SH-SY5Y (cell line): ENCODE measurements at regions not wholly inside any gene's neighbourhood (a gene's known extent, or its start where the extent isn't known, plus 50 kb on each side); places are given as distances from the start of the nearest gene placed in this dataset.

Source experiments
- GATA2 ChIP-seq: IDR thresholded peaks from 2 replicates; pipeline ENCODE4 v1.6.1; 2011; ENCODE audit warnings: mild to moderate bottlenecking, low read depth, low read length
- GATA3 ChIP-seq: IDR thresholded peaks from 2 replicates; pipeline ENCODE4 v1.6.1; 2011; ENCODE audit warnings: low read depth, mild to moderate bottlenecking, low read length, moderate library complexity

GRCh38 chr1:168811176-168811575 is 82.2 kb upstream of the DPT start:
- TF ChIP-seq GATA3: no peak
- TF ChIP-seq GATA2: no peak

DNA sequence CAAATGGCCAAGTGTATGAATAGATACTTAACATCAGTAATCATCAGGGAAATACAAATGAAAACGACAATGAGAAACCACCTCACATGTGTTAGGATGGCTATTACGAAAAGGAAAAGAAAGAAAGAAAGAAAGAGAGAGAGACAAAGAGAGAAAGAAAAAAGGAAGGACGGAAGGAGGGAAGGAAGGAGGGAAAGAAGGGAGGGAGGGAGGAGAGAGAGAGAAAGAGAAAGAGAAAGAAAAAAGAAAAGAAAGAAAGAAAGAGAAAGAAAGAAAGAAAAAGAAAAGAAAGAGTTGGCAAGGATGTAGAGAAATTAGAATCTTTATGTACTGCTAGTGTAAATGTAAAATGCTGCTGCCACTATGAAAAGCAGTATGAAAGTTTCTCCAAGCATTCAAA is 90.7 kb upstream of the DPT start:
- no peak for TF ChIP-seq GATA2
- TF ChIP-seq GATA3: no peak

DNA sequence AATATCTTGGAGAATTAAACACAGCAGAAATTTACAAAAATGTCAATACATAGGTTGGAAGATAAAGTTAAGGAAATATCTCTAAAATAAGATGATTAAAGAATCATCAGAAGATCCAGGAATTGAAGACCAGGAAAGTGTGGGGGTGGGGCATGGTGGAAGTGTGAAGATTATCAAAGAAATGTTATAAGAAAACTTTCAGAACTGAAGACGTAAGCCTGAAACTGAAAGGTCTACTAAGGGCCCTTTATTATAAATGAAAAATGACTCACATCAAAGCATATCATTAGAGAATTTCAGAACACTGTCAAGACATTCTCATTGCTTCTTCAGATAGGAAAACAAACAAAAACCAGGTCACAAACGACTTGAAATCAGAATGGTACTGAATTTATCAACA is 92.4 kb upstream of the DPT start:
- TF ChIP-seq GATA3: no peak
- TF ChIP-seq GATA2: no peak

- no peak for TF ChIP-seq GATA3
- TF ChIP-seq GATA2: no peak
These were observed 93.9 kb upstream of the DPT start for GRCh38 chr1:168822911-168823310.

DNA sequence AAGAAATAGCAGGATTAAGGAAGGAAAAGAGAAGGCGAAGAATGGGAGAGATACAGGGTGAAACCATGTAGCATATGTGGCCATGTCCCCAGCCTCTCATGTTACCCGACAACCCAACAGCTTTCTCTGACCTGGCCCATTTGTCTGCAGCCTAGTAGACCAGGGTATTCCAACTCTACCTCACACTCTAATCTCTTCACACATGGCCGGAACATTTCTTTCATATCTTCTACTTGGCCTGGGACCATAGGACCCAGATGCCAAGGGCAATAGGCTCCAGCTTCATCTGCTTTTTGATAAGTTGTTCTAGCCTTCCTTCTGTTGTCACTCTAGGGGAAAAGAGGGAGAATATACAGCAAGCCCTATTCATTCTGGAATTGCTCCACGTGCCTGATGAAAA is 95.0 kb upstream of the DPT start:
- no peak for TF ChIP-seq GATA2

DNA sequence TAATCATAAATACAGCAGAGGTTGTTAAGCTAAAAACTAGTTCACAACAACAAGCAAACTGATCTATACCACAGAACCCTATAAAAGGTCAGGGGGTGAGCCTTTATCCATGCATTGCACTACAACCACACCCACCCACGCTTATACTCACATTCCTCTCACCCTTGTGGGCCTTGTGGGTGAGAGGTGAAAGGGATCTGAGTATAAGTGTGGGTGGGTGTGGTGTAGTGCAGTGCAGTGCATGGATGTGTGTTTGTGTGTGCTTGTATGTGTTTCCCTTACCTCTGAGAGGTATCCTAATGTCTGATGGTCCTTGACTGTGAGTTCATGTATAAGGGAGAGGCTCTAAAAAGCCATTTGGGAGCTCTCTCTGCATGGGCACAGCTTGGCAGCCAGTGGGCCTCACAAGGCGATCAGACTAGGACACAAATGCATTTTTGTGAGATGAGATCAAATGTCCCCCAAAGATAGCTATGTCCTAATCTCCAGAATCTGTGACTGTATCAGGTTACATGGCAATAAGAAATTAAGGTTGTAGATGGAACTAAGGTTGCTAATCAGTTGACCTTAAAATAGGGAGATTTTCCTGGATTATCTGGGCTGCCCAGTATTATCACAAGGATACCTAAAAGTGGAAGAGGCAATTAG is 95.5 kb upstream of the DPT start:
- TF ChIP-seq GATA2: no peak
- no peak for TF ChIP-seq GATA3

DNA sequence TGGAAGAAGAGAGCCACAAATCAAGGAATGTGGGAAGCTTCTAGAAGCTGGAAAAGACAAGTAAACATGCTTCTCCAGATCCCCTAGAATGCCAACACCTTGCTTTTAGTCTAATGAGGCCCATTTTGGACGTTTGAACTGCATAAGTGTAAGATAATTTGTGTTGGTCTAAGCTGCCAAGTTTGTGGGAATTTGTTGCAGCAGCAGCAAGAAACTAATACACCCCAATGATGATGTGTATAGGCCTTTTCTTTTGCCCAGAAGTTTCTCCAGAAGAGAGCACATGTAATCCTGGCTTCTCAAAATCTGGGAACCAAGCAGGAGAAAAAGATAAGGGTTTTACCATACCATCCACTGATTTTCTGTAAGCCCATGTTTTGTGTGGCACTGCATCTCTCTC is 96.1 kb upstream of the DPT start:
- no peak for TF ChIP-seq GATA2
- no peak for TF ChIP-seq GATA3

DNA sequence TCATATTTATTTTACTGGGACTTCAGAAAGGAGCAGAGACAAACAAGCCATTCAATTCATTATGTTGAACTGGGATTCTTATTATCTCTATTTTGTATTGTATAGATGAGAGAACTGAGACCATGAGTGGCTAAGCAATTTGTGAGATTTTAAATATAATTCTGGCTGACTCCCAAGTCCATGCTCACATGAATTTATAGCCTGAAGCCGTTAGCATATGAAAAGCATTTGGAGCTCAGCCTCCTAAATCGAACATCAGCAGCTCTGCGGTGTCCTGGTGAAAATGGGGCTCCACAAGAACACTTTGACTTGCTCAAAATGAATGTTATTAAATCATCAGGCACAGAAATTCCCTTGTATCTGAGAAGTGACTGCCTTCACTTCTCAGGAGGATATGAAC is 96.8 kb upstream of the DPT start:
- no peak for TF ChIP-seq GATA3
- TF ChIP-seq GATA2: no peak

DNA sequence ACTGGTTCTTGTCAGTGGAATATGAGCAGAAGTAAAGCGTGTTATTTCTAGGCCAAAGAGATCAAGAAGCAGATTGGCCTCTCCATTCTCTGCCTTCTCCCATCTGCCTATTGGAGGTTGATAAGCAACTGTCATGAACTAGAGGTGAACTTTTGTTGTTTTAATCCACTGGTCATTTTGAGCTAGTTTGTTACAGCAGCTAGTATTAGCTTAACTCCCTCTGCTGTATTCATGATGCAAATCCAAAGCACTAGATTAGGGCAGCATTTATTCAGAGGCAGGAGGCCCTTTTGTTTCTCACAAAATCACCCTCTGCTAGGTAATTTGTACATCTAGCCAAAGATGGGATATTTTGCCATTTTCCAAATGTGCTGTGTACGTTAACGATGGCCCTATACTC is 97.3 kb upstream of the DPT start:
- TF ChIP-seq GATA2 (0 out of 2 replicates have a peak, but pooled peaks have one; percentile 48), GATA3 (no peak)

DNA sequence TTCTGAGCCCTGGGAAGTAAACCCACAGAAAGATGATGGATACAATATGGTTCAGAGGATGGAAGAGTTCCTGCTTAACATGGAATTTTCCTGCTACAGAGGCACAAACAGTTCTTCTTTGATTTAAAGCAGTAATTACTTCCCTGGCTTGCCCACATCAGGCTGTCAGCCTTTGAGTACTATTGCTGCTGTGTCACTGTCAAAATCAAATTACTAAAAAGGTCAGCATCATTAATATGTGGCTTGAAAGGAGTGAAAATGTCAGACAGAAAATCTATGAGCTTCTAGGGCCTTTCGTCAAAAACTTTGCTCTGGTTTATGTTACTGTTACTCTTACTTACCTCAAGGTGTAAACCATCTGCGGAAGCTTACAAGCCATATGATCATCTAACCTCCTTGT is 98.6 kb upstream of the DPT start:
- no peak for TF ChIP-seq GATA2
- TF ChIP-seq GATA3: no peak

DNA sequence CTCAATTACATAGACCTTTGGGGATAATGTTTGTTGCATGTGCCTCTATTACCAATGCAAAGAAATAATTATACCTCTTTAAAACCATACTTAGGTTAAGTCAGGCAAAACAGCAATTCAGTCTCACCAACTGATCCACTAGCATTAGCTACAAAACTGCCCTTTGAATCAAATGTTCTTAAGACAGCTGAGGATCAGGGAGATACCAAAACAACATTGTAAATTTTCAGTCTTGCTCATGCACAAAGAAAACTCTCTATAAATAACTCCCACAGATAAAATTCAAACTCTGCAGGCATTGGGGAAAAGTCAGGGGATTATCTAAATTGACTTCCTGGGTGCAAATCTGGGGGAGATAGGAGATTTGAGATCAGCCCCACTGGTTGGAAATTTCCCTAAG is 100.9 kb upstream of the DPT start:
- TF ChIP-seq GATA2: no peak
- no peak for TF ChIP-seq GATA3

- TF ChIP-seq GATA2: no peak
These were observed 101.6 kb upstream of the DPT start for GRCh38 chr1:168830562-168830961.

DNA sequence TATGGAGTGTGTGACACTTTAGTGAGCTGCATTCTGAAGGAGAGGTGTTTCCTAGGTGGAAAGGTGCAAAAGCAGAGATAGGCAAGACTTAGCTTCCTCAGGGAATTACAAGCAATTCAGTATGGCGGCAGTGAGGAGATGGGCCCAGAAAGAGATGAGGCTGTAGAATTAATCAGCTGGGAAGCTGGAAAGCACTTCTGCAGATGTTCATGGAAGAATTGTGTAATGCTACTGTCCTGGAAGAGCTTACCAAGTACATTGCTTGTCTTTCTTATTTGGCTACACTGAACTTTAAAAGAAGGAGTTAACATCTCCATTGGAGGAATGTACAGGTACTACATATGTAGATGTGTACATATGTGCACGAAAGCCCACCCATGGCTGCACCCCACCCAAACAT is 103.7 kb upstream of the DPT start:
- TF ChIP-seq GATA2: no peak
- no peak for TF ChIP-seq GATA3

DNA sequence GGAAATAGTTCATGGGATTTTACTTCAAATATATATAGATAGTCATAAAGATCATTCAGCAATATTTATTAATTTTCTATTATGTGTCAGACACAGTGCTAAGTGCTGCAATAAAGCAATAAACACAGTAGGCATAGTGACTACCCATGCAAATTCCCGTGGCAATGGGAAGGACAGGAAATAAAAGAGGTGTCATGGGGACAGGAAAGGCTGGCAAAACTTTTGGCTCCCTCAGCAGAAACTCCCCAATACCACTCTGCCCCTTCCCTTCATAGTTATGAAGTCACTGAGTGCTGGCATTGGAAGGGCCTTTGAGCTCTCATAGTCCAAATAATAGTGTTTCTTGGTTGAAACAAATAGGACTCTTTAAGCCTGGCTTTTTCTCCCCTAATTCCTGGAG is 104.4 kb upstream of the DPT start:
- TF ChIP-seq GATA2 (no peak), GATA3 (no peak)

DNA sequence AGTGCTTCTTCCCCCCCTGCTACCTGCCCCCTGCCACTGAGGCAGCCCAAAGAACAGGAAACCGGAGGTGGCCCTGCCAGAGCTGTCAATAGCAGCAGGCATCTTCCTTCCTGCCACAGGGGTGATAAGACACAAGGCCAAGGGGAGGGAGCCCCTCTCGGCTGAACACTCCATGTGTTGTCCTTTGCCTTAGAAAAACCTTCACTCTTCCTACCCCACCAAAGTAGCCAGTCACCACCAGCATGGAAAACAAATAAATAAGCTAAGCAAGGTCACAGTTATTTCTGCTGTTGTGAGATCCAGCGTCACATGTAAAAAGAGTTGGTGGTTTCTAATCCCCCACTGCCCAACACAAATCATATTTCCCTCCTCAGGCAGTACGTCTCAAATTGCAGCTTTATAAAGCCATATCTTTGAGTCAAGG is 104.8 kb upstream of the DPT start:
- no peak for TF ChIP-seq GATA2
- no peak for TF ChIP-seq GATA3

DNA sequence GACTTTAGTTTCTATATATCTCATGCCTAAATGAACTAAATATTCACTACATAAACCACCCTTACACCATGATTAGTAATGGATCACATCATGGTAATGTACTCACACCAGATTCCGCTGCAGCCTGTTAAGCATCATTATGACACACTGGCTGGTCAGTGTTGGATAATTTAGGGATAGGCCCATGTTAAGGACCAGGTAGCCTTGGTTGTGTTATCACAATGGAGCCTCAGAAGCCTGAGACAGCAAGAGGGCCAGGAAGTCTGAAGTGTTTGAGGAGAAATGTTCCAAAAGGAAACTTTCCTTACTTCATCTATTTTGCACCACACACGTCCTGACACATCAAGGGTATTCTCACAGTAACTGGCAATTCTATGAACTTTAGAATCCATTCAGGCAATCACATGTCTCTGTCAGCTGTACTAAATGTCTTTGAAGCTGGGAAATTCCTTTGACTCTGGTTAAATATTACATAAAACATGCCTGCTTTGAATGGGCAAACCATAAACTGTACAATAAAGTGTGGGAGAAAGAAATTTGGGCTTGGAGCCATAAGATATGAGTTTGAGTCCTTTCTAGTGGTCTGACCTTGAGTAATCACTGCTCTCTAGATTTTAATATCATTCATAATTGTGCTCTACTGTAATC is 105.3 kb upstream of the DPT start:
- TF ChIP-seq GATA3: no peak
- no peak for TF ChIP-seq GATA2

GRCh38 chr1:168835176-168835575 is 106.2 kb upstream of the DPT start:
- TF ChIP-seq GATA3 (no peak), GATA2 (no peak)
